Thyroid gland (tissue), 4 donors: ENCODE measurements at regions not wholly inside any gene's neighbourhood (a gene's known extent, or its start where the extent isn't known, plus 50 kb on each side); places are given as distances from the start of the nearest gene placed in this dataset.

Experiments used
- DNase-seq, 2 donors: peaks; one replicate each; pipeline ENCODE4 v3.0.0-alpha.2; 2019
- H3K27ac ChIP-seq, 3 donors: fragments of 200-600 bp; sonication (generic); 1 replicate in 2 of 3; 2 replicates in 1 of 3; pipeline ENCODE4 v1.5.1; 2016 to 2019; ENCODE audit warnings: mild to moderate bottlenecking in 1 of 3, moderate library complexity in 1 of 3
- H3K27me3 ChIP-seq: fragments of 200-600 bp; sonication (generic); one replicate; pipeline ENCODE4 v1.5.1; 2019
- H3K36me3 ChIP-seq, 2 donors: fragments of 200-600 bp; sonication (generic); one replicate each; pipeline ENCODE4 v1.5.1; 2016 to 2019
- H3K4me1 ChIP-seq, 2 donors: fragments of 200-600 bp; sonication (generic); one replicate each; pipeline ENCODE4 v1.5.1; 2017 to 2019
- H3K4me3 ChIP-seq, 3 donors: fragments of 200-600 bp; sonication (generic); replicated peaks in 1 of 3; 1 replicate in 2 of 3; 2 replicates in 1 of 3; pipeline ENCODE4 v1.5.1; 2016; ENCODE audit warnings: mild to moderate bottlenecking in 1 of 3
- H3K9me3 ChIP-seq: fragments of 200-600 bp; sonication (generic); one replicate; pipeline ENCODE4 v1.5.1; 2017
- CTCF ChIP-seq, 6 experiments: fragments of 200-600 bp in 3 of 6; fragments of 450-650 bp in 3 of 6; sonication (generic) in 3 of 6; IDR thresholded peaks; one replicate each; pipeline ENCODE4 v1.5.1; 2016 to 2019; ENCODE audit warnings: antibody characterized with exemption in 6 of 6, mild to moderate bottlenecking in 2 of 6, inconsistent platforms in 1 of 6, moderate library complexity in 1 of 6
- POLR2A ChIP-seq, 2 donors: fragments of 450-650 bp; IDR thresholded peaks; one replicate each; pipeline ENCODE4 v1.6.1; 2017; ENCODE audit warnings: antibody characterized with exemption in 2 of 2, mild to moderate bottlenecking in 2 of 2, moderate library complexity in 1 of 2
- WGBS, 2 donors: methylation state at CpG; one replicate each; pipeline ENCODE4 v1.1.5; 2017; 5-methylcytosine and 5-hydroxymethylcytosine counted together
- intact Hi-C: fragments of 100-400 bp; cut with DNase I; formaldehyde crosslinking; loops from one replicate; pipeline ENCODE4 v1.15.1; 2023

GRCh38 chr2:116680256-116680936, 1134.1 kb upstream of the DDX18 start:
- no peak for TF ChIP-seq POLR2A (IDR thresholded peaks at IDR 0.05)
- TF ChIP-seq CTCF (IDR thresholded peaks at IDR 0.05) = no peak
- intact Hi-C loops = no loop called here
- no peaks in the 10 kb centered on the region for H3K9me3 ChIP-seq
- H3K4me3 ChIP-seq = no peak overlapping the region
- H3K36me3 ChIP-seq = no peaks in the 10 kb centered on the region
- H3K27me3 ChIP-seq = no peaks in the 10 kb centered on the region
- no peak overlapping the region for H3K27ac ChIP-seq
- no peak for DNase-seq
- no peaks in the 10 kb centered on the region for H3K4me1 ChIP-seq

- TF ChIP-seq CTCF (IDR thresholded peaks at IDR 0.05) = no peak
- no peak for TF ChIP-seq POLR2A (IDR thresholded peaks at IDR 0.05)
- intact Hi-C loops = no loop called here
- no peak overlapping the region for H3K4me3 ChIP-seq
- H3K9me3 ChIP-seq = no peaks in the 10 kb centered on the region
- no peak for DNase-seq
- H3K36me3 ChIP-seq = no peaks in the 10 kb centered on the region
- H3K27ac ChIP-seq = no peak overlapping the region
- no peaks in the 10 kb centered on the region for H3K4me1 ChIP-seq
- H3K27me3 ChIP-seq = no peaks in the 10 kb centered on the region
Measured at GRCh38 chr2:116687371-116687770, 1127.1 kb upstream of the DDX18 start.

GRCh38 chr2:116692988-116693387, 1121.5 kb upstream of the DDX18 start:
- Histone ChIP-seq H3K27me3 (no peaks in the 10 kb centered on the region), H3K36me3 (no peaks in the 10 kb centered on the region), H3K27ac (no peak overlapping the region), H3K4me1 (no peaks in the 10 kb centered on the region), H3K9me3 (no peaks in the 10 kb centered on the region), H3K4me3 (no peak overlapping the region)
- DNase-seq = no peak
- TF ChIP-seq CTCF (IDR thresholded peaks at IDR 0.05) (no peak), POLR2A (IDR thresholded peaks at IDR 0.05) (no peak)
- 67 to 73% methylated on average over 2 of the region's 2 CpGs for WGBS, 2 donors
- intact Hi-C loops = no loop called here

- Histone ChIP-seq H3K4me1 (no peaks in the 10 kb centered on the region), H3K9me3 (no peaks in the 10 kb centered on the region), H3K36me3 (no peaks in the 10 kb centered on the region), H3K4me3 (no peak overlapping the region), H3K27ac (no peak overlapping the region), H3K27me3 (no peaks in the 10 kb centered on the region)
- intact Hi-C loops = no loop called here
- TF ChIP-seq CTCF (IDR thresholded peaks at IDR 0.05) = no peak
- TF ChIP-seq POLR2A (IDR thresholded peaks at IDR 0.05) = no peak
- WGBS, 2 donors = 26 to 36% methylated on average over 4 of the region's 4 CpGs
- DNase-seq = no peak
Measured at GRCh38 chr2:116696223-116696622, 1118.3 kb upstream of the DDX18 start.

- Histone ChIP-seq H3K27me3 (no peaks in the 10 kb centered on the region), H3K36me3 (no peaks in the 10 kb centered on the region)
Measured at GRCh38 chr2:116696903-116697302, 1117.6 kb upstream of the DDX18 start.

More at GRCh38 chr2:116696903-116697302, 1117.6 kb upstream of the DDX18 start:
- Histone ChIP-seq H3K9me3 (no peaks in the 10 kb centered on the region), H3K27ac (no peak overlapping the region), H3K4me1 (no peaks in the 10 kb centered on the region), H3K4me3 (no peak overlapping the region)
- no peak for TF ChIP-seq POLR2A (IDR thresholded peaks at IDR 0.05)
- TF ChIP-seq CTCF (IDR thresholded peaks at IDR 0.05) = no peak
- DNase-seq = no peak
- intact Hi-C loops = no loop called here
